ENCODE measurements at regions not wholly inside any gene's neighbourhood (a gene's known extent, or its start where the extent isn't known, plus 50 kb on each side); places are given as distances from the start of the nearest gene placed in this dataset.

DNA sequence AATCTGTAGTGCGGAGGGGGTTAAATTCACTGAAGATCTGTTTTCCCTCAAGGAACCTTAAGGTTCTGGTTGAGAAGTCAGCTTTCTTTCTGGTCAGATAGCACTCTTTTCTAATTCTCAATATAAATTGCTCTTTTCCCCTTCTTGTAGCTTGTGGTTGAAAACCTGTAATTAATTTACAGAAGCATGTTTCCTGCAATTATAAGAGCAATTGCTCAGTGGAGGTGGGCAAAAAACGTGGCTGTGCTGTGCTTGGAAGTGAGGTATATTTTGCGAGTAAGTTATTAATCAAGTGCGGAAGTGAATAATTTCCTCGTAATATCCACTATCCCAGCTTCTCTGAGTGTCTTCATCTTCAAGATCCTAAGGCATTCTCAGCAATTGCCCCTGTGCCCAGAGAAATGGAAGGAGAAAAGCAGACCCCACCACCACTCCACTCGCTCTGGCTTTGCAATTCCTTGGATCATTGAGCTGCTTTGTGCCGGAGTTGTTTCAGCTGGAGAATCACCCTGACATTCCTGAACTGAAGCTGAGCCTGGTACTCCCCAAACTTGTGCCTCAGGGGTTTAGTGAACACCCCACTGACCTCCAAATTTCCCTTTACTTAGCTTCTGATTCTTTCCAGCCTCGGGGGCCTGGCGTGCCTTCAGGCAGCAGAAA, 140.6 kb downstream of the LRRC70 start:
- Histone ChIP-seq H3K4me3 (no peak overlapping the region), H3K27ac (no peak overlapping the region), H3K36me3 (no peaks in the 10 kb centered on the region), H3K27me3 (replicated peaks; ENCODE audit: insufficient read depth) (no peaks in the 10 kb centered on the region), H3K9me3 (no peaks in the 10 kb centered on the region), H3K4me1 (ENCODE audit: control insufficient read depth in 1 of 2, low read depth in 2 of 2) (no peaks in the 10 kb centered on the region)
- ATAC-seq (ENCODE audit: insufficient number of reproducible peaks, low FRiP score, low read depth) (no peak), DNase-seq (ENCODE audit: low spot score) (no peak)
- TF ChIP-seq CTCF (IDR thresholded peaks at IDR 0.05): no peak

DNA sequence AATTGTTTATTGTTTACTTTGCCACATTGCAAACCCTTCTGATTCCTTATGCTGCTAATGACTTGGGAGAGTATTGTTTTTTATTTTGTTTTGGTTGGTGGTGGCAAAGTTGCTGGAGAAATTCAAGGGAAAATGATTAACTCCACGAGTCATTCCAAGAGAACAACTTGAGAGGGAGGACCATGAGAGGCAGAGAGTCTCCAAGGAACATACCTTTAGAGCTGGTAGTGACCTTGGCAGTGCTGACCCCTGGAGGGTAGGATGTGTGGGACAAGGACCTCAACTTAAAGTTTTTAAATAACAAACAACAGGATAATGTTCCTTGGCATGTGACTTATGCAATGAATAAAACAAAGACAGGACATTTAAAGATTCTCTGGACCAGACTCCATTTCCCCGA, 139.7 kb downstream of the LRRC70 start:
- no peaks in the 10 kb centered on the region for H3K36me3 ChIP-seq
- H3K4me1 ChIP-seq (ENCODE audit: control insufficient read depth in 1 of 2, low read depth in 2 of 2): no peaks in the 10 kb centered on the region
- no peaks in the 10 kb centered on the region for H3K9me3 ChIP-seq
- DNase-seq (ENCODE audit: low spot score): no peak
- no peak for TF ChIP-seq CTCF (IDR thresholded peaks at IDR 0.05)
- H3K27ac ChIP-seq: no peak overlapping the region
- no peak for ATAC-seq (ENCODE audit: insufficient number of reproducible peaks, low FRiP score, low read depth)
- H3K4me3 ChIP-seq: no peak overlapping the region
- H3K27me3 ChIP-seq (replicated peaks; ENCODE audit: insufficient read depth): no peaks in the 10 kb centered on the region

- H3K36me3 ChIP-seq: no peaks in the 10 kb centered on the region
- TF ChIP-seq CTCF (IDR thresholded peaks at IDR 0.05): no peak
- H3K4me3 ChIP-seq: no peak overlapping the region
- no peaks in the 10 kb centered on the region for H3K4me1 ChIP-seq (ENCODE audit: control insufficient read depth in 1 of 2, low read depth in 2 of 2)
- DNase-seq (ENCODE audit: low spot score) (no peak), ATAC-seq (ENCODE audit: insufficient number of reproducible peaks, low FRiP score, low read depth) (no peak)
- H3K27me3 ChIP-seq (replicated peaks; ENCODE audit: insufficient read depth): no peaks in the 10 kb centered on the region
- no peaks in the 10 kb centered on the region for H3K9me3 ChIP-seq
- no peak overlapping the region for H3K27ac ChIP-seq
Observed at GRCh38 chr5:62717301-62717933, 138.8 kb downstream of the LRRC70 start.

DNA sequence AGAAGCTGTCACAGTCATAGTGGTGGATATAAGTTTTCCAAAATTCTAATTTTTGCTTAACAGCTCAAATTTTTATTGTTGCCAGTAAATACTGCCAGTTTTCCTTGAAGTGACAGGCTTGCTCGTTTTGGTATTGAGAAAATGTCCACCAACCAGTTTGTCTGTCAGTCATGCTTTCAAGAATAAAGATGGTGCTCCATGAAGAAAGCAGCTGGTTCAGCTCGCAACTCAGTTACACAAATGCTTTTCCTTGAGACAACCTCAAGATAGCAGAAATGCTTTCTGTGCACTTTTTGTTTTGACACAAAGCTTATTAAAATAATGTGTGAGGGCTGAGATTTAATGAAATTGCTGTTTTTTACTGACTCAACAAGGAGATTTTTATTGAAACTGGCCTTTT, 135.7 kb downstream of the LRRC70 start:
- no peak overlapping the region for H3K27ac ChIP-seq
- no peak for TF ChIP-seq CTCF (IDR thresholded peaks at IDR 0.05)
- H3K9me3 ChIP-seq: no peaks in the 10 kb centered on the region
- H3K36me3 ChIP-seq: no peaks in the 10 kb centered on the region
- H3K4me1 ChIP-seq (ENCODE audit: control insufficient read depth in 1 of 2, low read depth in 2 of 2): no peaks in the 10 kb centered on the region
- H3K27me3 ChIP-seq (replicated peaks; ENCODE audit: insufficient read depth): no peaks in the 10 kb centered on the region
- no peak overlapping the region for H3K4me3 ChIP-seq
- DNase-seq (ENCODE audit: low spot score): no peak
- ATAC-seq (ENCODE audit: insufficient number of reproducible peaks, low FRiP score, low read depth): no peak

DNA sequence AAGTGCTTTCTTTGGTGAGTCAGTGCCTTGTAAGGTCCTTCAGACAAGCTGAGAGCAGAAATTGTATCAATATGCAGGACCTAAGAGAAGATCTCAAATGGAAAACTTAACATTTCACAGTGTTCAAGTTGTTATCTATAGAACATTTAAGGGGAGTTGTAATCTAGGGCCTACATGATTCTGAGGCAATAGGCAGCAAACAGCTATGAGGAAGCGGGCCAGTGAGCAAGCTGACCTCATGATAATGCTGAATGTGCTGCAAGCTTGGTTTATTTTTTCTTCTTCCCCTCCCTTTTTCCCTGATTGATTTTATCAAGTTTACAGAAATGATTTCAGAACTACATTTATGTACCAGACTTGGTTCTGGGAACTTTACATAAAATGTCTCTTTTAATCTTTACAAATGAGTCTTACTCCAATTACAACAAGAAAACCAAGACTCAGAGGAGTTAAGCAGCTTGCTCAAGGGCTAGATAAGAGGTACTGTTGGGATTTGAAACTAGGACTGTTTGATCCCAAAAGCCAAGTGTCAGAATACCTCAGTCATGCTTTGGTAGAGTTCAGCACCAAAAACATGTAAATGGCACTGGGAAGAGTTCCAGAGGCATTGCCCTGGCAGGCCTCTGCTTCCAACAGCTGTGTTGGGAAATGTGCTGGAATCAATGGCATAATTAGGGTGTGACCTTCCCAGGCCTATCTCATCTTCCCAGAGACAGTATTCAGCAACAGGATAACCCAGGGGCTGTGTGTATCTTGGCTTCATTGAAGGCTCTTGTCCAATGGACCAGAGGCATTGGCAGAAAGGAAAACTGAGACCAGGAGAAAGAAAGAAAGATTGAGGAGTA, 130.1 kb downstream of the LRRC70 start:
- Histone ChIP-seq H3K27ac (no peak overlapping the region), H3K9me3 (no peaks in the 10 kb centered on the region), H3K4me3 (no peak overlapping the region), H3K36me3 (no peaks in the 10 kb centered on the region), H3K27me3 (replicated peaks; ENCODE audit: insufficient read depth) (no peaks in the 10 kb centered on the region), H3K4me1 (ENCODE audit: control insufficient read depth in 1 of 2, low read depth in 2 of 2) (no peaks in the 10 kb centered on the region)
- DNase-seq (ENCODE audit: low spot score) (no peak), ATAC-seq (ENCODE audit: insufficient number of reproducible peaks, low FRiP score, low read depth) (no peak)
- no peak for TF ChIP-seq CTCF (IDR thresholded peaks at IDR 0.05)
